Trophoblast cell (in vitro differentiated cells and primary cell): ENCODE measurements at regions not wholly inside any gene's neighbourhood (a gene's known extent, or its start where the extent isn't known, plus 50 kb on each side); places are given as distances from the start of the nearest gene placed in this dataset.

Experiments used
- DNase-seq, 2 donors: peaks; one replicate each; pipeline ENCODE4 v3.0.0-alpha.2; 2016
- H2AFZ ChIP-seq: 2 replicates; pipeline ENCODE4 v1.6.1; 2013; ENCODE audit warnings: low read length, moderate library complexity, mild to moderate bottlenecking; ENCODE audit not compliant: insufficient read depth, poor library complexity
- H2AK5ac ChIP-seq: 2 replicates; pipeline ENCODE4 v1.6.1; 2013; ENCODE audit warnings: mild to moderate bottlenecking, low read length
- H2BK120ac ChIP-seq: 2 replicates; pipeline ENCODE4 v1.6.1; 2013; ENCODE audit warnings: low read length, mild to moderate bottlenecking, moderate library complexity; ENCODE audit not compliant: insufficient read depth, poor library complexity
- H2BK12ac ChIP-seq: 2 replicates; pipeline ENCODE4 v1.6.1; 2013; ENCODE audit warnings: mild to moderate bottlenecking, low read length, moderate library complexity
- H2BK5ac ChIP-seq: 2 replicates; pipeline ENCODE4 v1.6.1; 2013; ENCODE audit warnings: low read length, low read depth, moderate library complexity, mild to moderate bottlenecking; ENCODE audit not compliant: poor library complexity
- H3K14ac ChIP-seq: 2 replicates; pipeline ENCODE4 v1.6.1; 2013; ENCODE audit warnings: mild to moderate bottlenecking, low read length
- H3K18ac ChIP-seq: 2 replicates; pipeline ENCODE4 v1.6.1; 2013; ENCODE audit warnings: mild to moderate bottlenecking, low read length
- H3K23ac ChIP-seq: 2 replicates; pipeline ENCODE4 v1.6.1; 2013; ENCODE audit warnings: low read length
- H3K27ac ChIP-seq: 2 replicates; pipeline ENCODE4 v1.5.1; 2013; ENCODE audit warnings: low read depth, mild to moderate bottlenecking, inconsistent platforms, low read length, moderate library complexity
- H3K27me3 ChIP-seq: 2 replicates; pipeline ENCODE4 v1.6.1; 2013; ENCODE audit warnings: inconsistent platforms, mild to moderate bottlenecking, low read length, moderate library complexity; ENCODE audit not compliant: insufficient read depth
- H3K36me3 ChIP-seq, 2 experiments: 1 replicate in 1 of 2; 2 replicates in 1 of 2; pipeline ENCODE4 v1.6.1; 2013; ENCODE audit warnings: low read length in 2 of 2, mild to moderate bottlenecking in 2 of 2, moderate library complexity in 1 of 2; ENCODE audit not compliant: insufficient read depth in 2 of 2, control insufficient read depth in 1 of 2
- H3K4ac ChIP-seq: 2 replicates; pipeline ENCODE4 v1.6.1; 2013; ENCODE audit warnings: low read depth, mild to moderate bottlenecking, low read length, moderate library complexity
- H3K4me1 ChIP-seq, 2 experiments: 1 replicate in 1 of 2; 2 replicates in 1 of 2; pipeline ENCODE4 v1.6.1; 2013; ENCODE audit warnings: low read length in 2 of 2, mild to moderate bottlenecking in 2 of 2, moderate library complexity in 1 of 2; ENCODE audit not compliant: insufficient read depth in 2 of 2, control insufficient read depth in 1 of 2
- H3K4me2 ChIP-seq: 2 replicates; pipeline ENCODE4 v1.6.1; 2013; ENCODE audit warnings: inconsistent platforms, mild to moderate bottlenecking, low read length, moderate library complexity
- H3K4me3 ChIP-seq: 2 replicates; pipeline ENCODE4 v1.5.1; 2013; ENCODE audit warnings: mild to moderate bottlenecking, low read depth, low read length, inconsistent platforms
- H3K79me1 ChIP-seq: one replicate; pipeline ENCODE4 v1.6.1; 2013; ENCODE audit warnings: low read length
- H3K79me2 ChIP-seq: 2 replicates; pipeline ENCODE4 v1.6.1; 2013; ENCODE audit warnings: low read length, mild to moderate bottlenecking; ENCODE audit not compliant: control insufficient read depth, insufficient read depth, poor library complexity
- H3K9ac ChIP-seq: 2 replicates; pipeline ENCODE4 v1.6.1; 2013; ENCODE audit warnings: mild to moderate bottlenecking, low read length
- H3K9me3 ChIP-seq: 2 replicates; pipeline ENCODE4 v1.6.1; 2013; ENCODE audit warnings: low read depth, mild to moderate bottlenecking, control low read depth, inconsistent platforms, low read length; ENCODE audit not compliant: insufficient read depth
- H4K12ac ChIP-seq: 2 replicates; pipeline ENCODE4 v1.6.1; 2013; ENCODE audit warnings: low read depth, mild to moderate bottlenecking, low read length, moderate library complexity
- H4K8ac ChIP-seq: 2 replicates; pipeline ENCODE4 v1.6.1; 2013; ENCODE audit warnings: low read depth, mild to moderate bottlenecking, low read length, moderate library complexity
- H4K91ac ChIP-seq: one replicate; pipeline ENCODE4 v1.6.1; 2013; ENCODE audit warnings: low read depth, mild to moderate bottlenecking, low read length, moderate library complexity
- WGBS: extraction: QIAGEN DNeasy Blood & Tissue Kit; methylation state at CpG from one replicate; pipeline ENCODE4 v1.1.7; 2013; ENCODE audit warnings: missing lambda C conversion rate; ENCODE audit not compliant: insufficient read length, insufficient coverage; ENCODE audit errors: extremely low coverage; 5-methylcytosine and 5-hydroxymethylcytosine counted together

DNA sequence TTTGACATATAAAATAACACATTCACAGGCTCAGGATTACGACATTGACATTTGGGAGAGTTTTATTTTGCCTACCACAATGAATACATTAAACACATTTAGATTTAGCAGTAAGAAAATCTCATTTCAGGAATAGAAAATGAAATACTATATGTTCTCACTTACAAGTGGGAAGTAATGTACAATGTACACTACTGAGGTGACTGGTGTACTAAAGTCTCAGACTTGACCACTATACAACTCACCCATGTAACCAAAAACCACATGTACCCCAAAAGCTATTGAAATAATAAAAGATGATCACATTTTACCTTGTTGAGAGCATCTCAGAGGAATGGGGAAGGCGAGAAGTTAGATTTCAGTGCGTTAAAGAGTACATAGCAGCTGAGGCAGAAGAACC, 1202.4 kb upstream of the SEMA6A start:
- no peak for DNase-seq
- H3K36me3 ChIP-seq: no peaks in the 10 kb centered on the region
- H3K23ac ChIP-seq: no peak overlapping the region
- no peak overlapping the region for H4K12ac ChIP-seq
- H4K8ac ChIP-seq: no peak overlapping the region
- H3K4me3 ChIP-seq: no peak overlapping the region
- no peaks in the 10 kb centered on the region for H3K9me3 ChIP-seq
- H3K9ac ChIP-seq: no peak overlapping the region
- no peak overlapping the region for H3K4me2 ChIP-seq
- H3K4me1 ChIP-seq: no peaks in the 10 kb centered on the region
- H2AFZ ChIP-seq: no peak overlapping the region
- no peak overlapping the region for H2BK120ac ChIP-seq
- no peaks in the 10 kb centered on the region for H3K27me3 ChIP-seq
- H3K79me1 ChIP-seq: no peaks in the 10 kb centered on the region
- H3K4ac ChIP-seq: no peak overlapping the region
- H2AK5ac ChIP-seq: no peak overlapping the region
- no peak overlapping the region for H4K91ac ChIP-seq
- H2BK12ac ChIP-seq: no peak overlapping the region
- no peak overlapping the region for H3K27ac ChIP-seq
- H3K14ac ChIP-seq: no peak overlapping the region
- whole genome bisulfite sequencing: no CpG with 5 or more reads among the region's 3 CpGs
- H2BK5ac ChIP-seq: no peak overlapping the region
- no peak overlapping the region for H3K18ac ChIP-seq
- H3K79me2 ChIP-seq: no peaks in the 10 kb centered on the region

DNA sequence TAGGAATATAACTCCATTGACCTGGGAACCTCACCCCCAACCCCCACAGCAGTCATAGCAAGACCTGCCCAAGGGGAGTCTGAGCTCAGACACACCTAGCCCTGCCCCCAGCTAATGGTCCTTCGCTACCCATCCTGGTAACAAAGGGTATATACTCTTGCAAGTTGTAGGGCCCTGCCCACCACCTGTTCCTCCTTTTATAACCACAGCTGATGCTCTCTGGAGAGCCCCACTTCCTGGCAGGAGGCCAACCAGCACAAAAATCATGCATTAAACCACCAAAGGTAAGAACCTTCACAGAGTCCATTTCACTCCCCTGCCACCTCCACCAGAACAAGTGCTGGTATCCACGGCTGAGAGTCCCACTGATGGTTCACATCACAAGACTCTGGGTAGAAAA, 1195.3 kb upstream of the SEMA6A start:
- no peak overlapping the region for H3K9ac ChIP-seq
- WGBS: no CpG with 5 or more reads among the region's 2 CpGs
- no peak for DNase-seq

DNA sequence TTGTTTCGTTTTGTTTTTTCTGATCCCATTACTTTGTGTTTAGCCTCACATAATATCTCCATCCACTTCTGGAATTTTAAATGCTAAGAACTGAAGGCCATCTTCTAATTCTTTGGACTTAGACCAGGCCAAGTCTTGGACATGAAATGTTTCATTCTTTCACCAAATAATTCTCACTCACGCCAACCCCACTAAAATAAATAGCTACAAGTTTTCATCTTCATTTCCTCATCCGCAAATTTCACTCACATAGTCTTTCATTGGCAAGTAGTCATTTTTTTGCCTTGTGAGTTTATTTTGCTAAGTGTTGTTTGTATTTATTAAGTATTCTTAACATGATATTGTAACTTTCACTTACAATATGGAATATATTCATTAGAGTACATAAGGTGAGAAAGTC, 1188.6 kb upstream of the SEMA6A start:
- Histone ChIP-seq H3K14ac (no peak overlapping the region), H3K23ac (no peak overlapping the region), H3K27ac (no peak overlapping the region), H3K4me2 (no peak overlapping the region), H3K36me3 (no peaks in the 10 kb centered on the region), H3K4me1 (no peaks in the 10 kb centered on the region), H2BK120ac (no peak overlapping the region), H3K79me2 (no peaks in the 10 kb centered on the region), H4K91ac (no peak overlapping the region), H3K9ac (no peak overlapping the region), H3K79me1 (no peaks in the 10 kb centered on the region), H3K27me3 (no peaks in the 10 kb centered on the region), H2AFZ (no peak overlapping the region), H2AK5ac (no peak overlapping the region), H2BK5ac (no peak overlapping the region), H4K8ac (no peak overlapping the region), H3K4me3 (no peak overlapping the region), H3K9me3 (no peaks in the 10 kb centered on the region), H2BK12ac (no peak overlapping the region), H3K4ac (no peak overlapping the region), H3K18ac (no peak overlapping the region), H4K12ac (no peak overlapping the region)
- no peak for DNase-seq
- WGBS: 100% methylated on average over 2 of the region's 3 CpGs

More for the DNA sequence above, 1195.3 kb upstream of the SEMA6A start:
- H3K23ac ChIP-seq: no peak overlapping the region
- H3K79me1 ChIP-seq: no peaks in the 10 kb centered on the region
- H2BK120ac ChIP-seq: no peak overlapping the region
- no peak overlapping the region for H4K91ac ChIP-seq
- no peak overlapping the region for H3K4me2 ChIP-seq
- H4K8ac ChIP-seq: no peak overlapping the region
- H3K36me3 ChIP-seq: no peaks in the 10 kb centered on the region
- H3K27ac ChIP-seq: no peak overlapping the region
- no peak overlapping the region for H3K4me3 ChIP-seq
- H4K12ac ChIP-seq: no peak overlapping the region
- no peak overlapping the region for H3K18ac ChIP-seq
- H3K9me3 ChIP-seq: no peaks in the 10 kb centered on the region
- H2BK12ac ChIP-seq: no peak overlapping the region
- H3K14ac ChIP-seq: no peak overlapping the region
- no peaks in the 10 kb centered on the region for H3K27me3 ChIP-seq
- H2AFZ ChIP-seq: no peak overlapping the region
- no peak overlapping the region for H2AK5ac ChIP-seq
- no peaks in the 10 kb centered on the region for H3K79me2 ChIP-seq
- no peak overlapping the region for H2BK5ac ChIP-seq
- H3K4ac ChIP-seq: no peak overlapping the region
- no peaks in the 10 kb centered on the region for H3K4me1 ChIP-seq

DNA sequence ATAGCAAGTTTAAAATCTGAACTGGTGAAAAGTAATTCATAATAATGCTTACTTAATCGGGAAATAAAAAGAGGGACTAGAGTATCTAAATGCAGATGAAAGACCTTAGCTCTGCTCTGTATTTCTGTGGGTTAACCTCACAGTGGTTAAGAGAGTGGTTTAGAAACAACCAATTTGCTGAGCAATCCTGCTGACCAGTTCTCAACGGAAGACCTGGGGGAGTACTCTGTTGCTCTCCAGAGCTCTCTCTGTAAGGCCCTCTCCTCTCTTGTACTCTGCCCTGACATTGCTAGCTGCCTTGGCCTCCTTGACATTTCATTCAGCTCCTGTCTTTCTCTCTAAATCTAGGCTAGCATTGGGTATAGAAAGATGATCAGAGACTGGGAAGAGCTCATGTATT, 1186.6 kb upstream of the SEMA6A start:
- H3K79me1 ChIP-seq: no peaks in the 10 kb centered on the region
- no peak overlapping the region for H3K23ac ChIP-seq
- no peak overlapping the region for H2AK5ac ChIP-seq
- no peaks in the 10 kb centered on the region for H3K79me2 ChIP-seq
- no peak overlapping the region for H2AFZ ChIP-seq
- H3K14ac ChIP-seq: no peak overlapping the region
- H2BK5ac ChIP-seq: no peak overlapping the region
- no peak overlapping the region for H3K4ac ChIP-seq
- H4K91ac ChIP-seq: no peak overlapping the region
- no peak overlapping the region for H4K8ac ChIP-seq
- H3K18ac ChIP-seq: no peak overlapping the region
- no CpG with 5 or more reads among the region's 2 CpGs for WGBS
- no peak overlapping the region for H3K4me3 ChIP-seq
- no peak overlapping the region for H4K12ac ChIP-seq
- no peak overlapping the region for H3K9ac ChIP-seq
- no peak overlapping the region for H2BK120ac ChIP-seq
- H3K4me1 ChIP-seq: no peaks in the 10 kb centered on the region
- no peaks in the 10 kb centered on the region for H3K27me3 ChIP-seq
- no peak for DNase-seq
- no peaks in the 10 kb centered on the region for H3K9me3 ChIP-seq
- H3K4me2 ChIP-seq: no peak overlapping the region
- H2BK12ac ChIP-seq: no peak overlapping the region
- no peak overlapping the region for H3K27ac ChIP-seq
- no peaks in the 10 kb centered on the region for H3K36me3 ChIP-seq
